ENCODE measurements at regions not wholly inside any gene's neighbourhood (a gene's known extent, or its start where the extent isn't known, plus 50 kb on each side); places are given as distances from the start of the nearest gene placed in this dataset.

DNA sequence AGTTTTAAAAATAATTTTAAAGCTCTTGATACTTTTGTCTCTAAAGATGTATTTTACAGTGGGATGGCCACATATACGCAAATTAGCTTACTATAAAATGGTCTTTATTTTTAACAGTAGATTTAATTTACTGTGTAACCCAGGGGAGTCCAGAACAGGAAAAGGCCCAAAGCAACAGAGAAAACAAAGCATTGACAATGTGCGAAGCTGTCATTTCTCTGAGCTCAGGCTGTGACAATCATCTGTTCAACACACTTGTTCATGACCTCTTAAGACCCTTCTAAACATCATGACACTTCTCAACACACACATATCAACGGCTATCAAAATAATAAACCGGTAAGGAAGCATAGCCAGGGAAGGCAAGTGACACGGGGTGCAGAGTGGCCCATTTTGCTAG lies 499.6 kb upstream of the MPDZ start:
- H3K27me3 ChIP-seq: no peaks in the 10 kb centered on the region
- no peak for TF ChIP-seq CTCF (IDR thresholded peaks at IDR 0.05; ENCODE audit: low read depth, low read length)
- H3K36me3 ChIP-seq: no peaks in the 10 kb centered on the region
- no peak overlapping the region for H3K4me3 ChIP-seq (ENCODE audit: low read depth, low read length)
- no peaks in the 10 kb centered on the region for H3K4me1 ChIP-seq
- DNase-seq: no peak
- no peaks in the 10 kb centered on the region for H3K9me3 ChIP-seq

DNA sequence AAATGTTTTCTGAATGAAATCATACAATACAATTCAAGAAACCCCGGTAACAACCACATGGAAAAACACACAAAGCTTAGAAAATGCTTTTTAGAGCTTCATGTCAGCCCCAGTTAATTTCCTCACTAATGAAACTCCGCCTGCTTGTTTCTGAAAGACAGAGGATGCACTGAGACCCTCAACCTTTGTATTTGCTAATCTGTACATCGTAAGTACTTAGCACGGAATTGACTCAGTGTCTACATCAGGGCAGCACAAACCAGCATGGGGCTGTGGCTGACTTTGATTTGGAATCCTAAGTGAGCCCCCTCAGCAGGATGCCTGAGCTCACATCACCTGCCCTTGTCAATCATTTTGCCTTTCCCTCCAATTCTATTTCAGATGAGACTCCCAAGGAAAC lies 499.1 kb upstream of the MPDZ start:
- TF ChIP-seq CTCF (IDR thresholded peaks at IDR 0.05; ENCODE audit: low read depth, low read length): no peak
- H3K4me3 ChIP-seq (ENCODE audit: low read depth, low read length): no peak overlapping the region
- H3K27me3 ChIP-seq: no peaks in the 10 kb centered on the region
- DNase-seq: no peak
- H3K4me1 ChIP-seq: no peaks in the 10 kb centered on the region
- H3K9me3 ChIP-seq: no peaks in the 10 kb centered on the region
- H3K36me3 ChIP-seq: no peaks in the 10 kb centered on the region

DNA sequence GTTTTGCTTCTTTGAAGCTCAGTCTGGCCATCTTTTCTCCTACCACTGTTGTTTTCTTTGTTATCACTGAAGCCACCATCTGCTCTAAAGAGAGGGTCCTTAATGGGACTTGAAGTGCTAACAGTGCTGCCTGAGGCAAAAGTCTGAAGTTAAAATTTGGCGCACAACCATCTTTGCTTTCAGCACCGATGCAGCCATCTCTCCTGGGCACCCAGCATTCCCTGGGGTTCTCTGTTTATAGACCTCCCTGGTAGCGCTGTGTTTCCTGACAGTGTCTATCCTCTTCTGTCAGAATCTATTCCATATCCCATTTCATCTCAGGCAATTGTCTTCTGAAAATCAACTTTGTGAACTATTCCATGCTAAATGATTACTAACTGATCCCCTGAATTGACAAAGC lies 491.5 kb upstream of the MPDZ start:
- H3K4me3 ChIP-seq (ENCODE audit: low read depth, low read length): peak overlapping the region; percentile 15; the same call in 1 of the 2 replicates
- no peaks in the 10 kb centered on the region for H3K9me3 ChIP-seq
- peaks cover 11% of the 10 kb centered on the region for H3K4me1 ChIP-seq
- TF ChIP-seq CTCF (IDR thresholded peaks at IDR 0.05; ENCODE audit: low read depth, low read length): no peak
- H3K27me3 ChIP-seq: no peaks in the 10 kb centered on the region
- DNase-seq: peak; percentile 75
- no peaks in the 10 kb centered on the region for H3K36me3 ChIP-seq

GRCh38 chr9:13769641-13770040 lies 490.1 kb upstream of the MPDZ start:
- no peak overlapping the region for H3K4me3 ChIP-seq (ENCODE audit: low read depth, low read length)
- no peaks in the 10 kb centered on the region for H3K36me3 ChIP-seq
- no peaks in the 10 kb centered on the region for H3K27me3 ChIP-seq
- no peak for TF ChIP-seq CTCF (IDR thresholded peaks at IDR 0.05; ENCODE audit: low read depth, low read length)
- H3K4me1 ChIP-seq: peaks cover 11% of the 10 kb centered on the region
- H3K9me3 ChIP-seq: no peaks in the 10 kb centered on the region
- DNase-seq: no peak

GRCh38 chr9:13769006-13769405 lies 489.5 kb upstream of the MPDZ start:
- no peak for TF ChIP-seq CTCF (IDR thresholded peaks at IDR 0.05; ENCODE audit: low read depth, low read length)
- Histone ChIP-seq H3K9me3 (no peaks in the 10 kb centered on the region), H3K4me3 (ENCODE audit: low read depth, low read length) (no peak overlapping the region), H3K4me1 (peaks cover 11% of the 10 kb centered on the region), H3K27me3 (no peaks in the 10 kb centered on the region), H3K36me3 (no peaks in the 10 kb centered on the region)
- DNase-seq: no peak

DNA sequence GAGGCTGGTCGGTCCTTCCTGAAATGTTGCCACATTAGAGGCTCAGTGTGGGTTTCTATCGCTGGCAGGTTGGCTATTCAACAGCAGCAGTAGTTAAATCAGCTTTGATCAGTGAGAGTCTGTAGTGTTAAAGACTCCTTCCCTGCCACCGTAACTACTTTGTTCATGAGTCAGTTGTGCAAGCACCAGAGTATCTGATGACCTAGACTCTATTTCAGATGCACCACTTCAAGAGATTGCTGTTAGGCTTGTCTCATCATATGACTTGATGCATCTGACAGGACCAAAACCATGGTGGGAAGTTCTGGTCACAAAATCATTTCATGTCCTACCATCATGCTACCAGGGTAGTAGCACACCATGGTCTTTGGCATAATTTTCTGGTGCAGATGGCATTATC lies 482.7 kb upstream of the MPDZ start:
- no peaks in the 10 kb centered on the region for H3K9me3 ChIP-seq
- H3K4me3 ChIP-seq (ENCODE audit: low read depth, low read length): no peak overlapping the region
- TF ChIP-seq CTCF (IDR thresholded peaks at IDR 0.05; ENCODE audit: low read depth, low read length): no peak
- no peaks in the 10 kb centered on the region for H3K4me1 ChIP-seq
- DNase-seq: no peak
- H3K27me3 ChIP-seq: no peaks in the 10 kb centered on the region
- no peaks in the 10 kb centered on the region for H3K36me3 ChIP-seq

Data from BE2C (cell line).